ENCODE measurements at regions not wholly inside any gene's neighbourhood (a gene's known extent, or its start where the extent isn't known, plus 50 kb on each side); places are given as distances from the start of the nearest gene placed in this dataset.
A peak's percentile ranks its signal among the peaks of the same experiment; 100 is the strongest.

- Mint-ChIP-seq H3K27ac (ENCODE audit: unreplicated experiment) (peak overlapping the region; percentile 40), H3K27me3 (ENCODE audit: unreplicated experiment) (no peaks in the 10 kb centered on the region), H3K36me3 (ENCODE audit: insufficient read depth, unreplicated experiment) (peaks cover 17% of the 10 kb centered on the region), H3K9me3 (ENCODE audit: low read depth, unreplicated experiment) (no peaks in the 10 kb centered on the region), H3K4me1 (ENCODE audit: low read depth, unreplicated experiment) (peaks cover 35% of the 10 kb centered on the region), H3K4me3 (ENCODE audit: low read depth, unreplicated experiment) (no peak overlapping the region)
- TF ChIP-seq CTCF (IDR thresholded peaks at IDR 0.05; ENCODE audit: unreplicated experiment), result no peak
- CTCF ChIA-PET, result interaction anchor here (1.0 kb wide), 1 partner anchor 9 kb away, joined by 3 read pairs; no protein-coding TSS in a partner anchor
- DNase-seq, result no peak
- no TSS peak for BruUV-seq (replicated peaks)
- intact Hi-C loops (cut with micrococcal nuclease; ENCODE audit: unreplicated experiment), result no loop called here
These were observed 59.2 kb upstream of the IL17B start for GRCh38 chr5:149438281-149438680.

DNA sequence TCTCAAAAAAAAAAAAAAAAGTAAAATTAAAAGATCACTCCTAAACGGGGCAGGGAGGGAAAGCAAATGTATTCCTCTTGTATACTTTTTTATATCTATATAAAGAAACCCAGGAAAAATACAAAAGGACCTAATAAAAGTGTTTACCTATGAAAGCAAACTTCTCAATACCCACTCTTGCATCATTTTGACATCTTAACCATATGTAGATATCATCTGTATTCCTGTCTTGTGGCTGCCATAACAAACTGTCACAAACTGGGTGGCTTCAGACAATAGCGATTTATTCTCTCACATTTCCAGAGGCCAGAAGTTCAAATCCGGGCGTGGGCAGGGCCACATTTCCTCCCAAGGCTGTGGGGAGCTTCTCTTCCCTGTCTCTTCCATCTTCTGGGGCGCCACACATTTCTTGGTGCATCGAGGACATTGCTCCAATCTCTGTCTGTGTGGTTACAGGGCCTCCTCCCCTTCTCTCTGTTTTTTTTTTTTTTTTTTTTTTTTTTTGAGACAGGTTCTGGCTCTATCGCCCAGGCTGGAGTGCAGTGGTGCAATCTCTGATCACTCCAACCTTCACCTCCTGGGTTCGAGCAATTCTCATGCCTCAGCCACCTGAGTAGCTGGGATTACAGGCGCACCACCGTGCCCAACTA lies 58.4 kb upstream of the IL17B start:
- TF ChIP-seq CTCF (IDR thresholded peaks at IDR 0.05; ENCODE audit: unreplicated experiment), result no peak
- H3K36me3 Mint-ChIP-seq (ENCODE audit: insufficient read depth, unreplicated experiment), result peaks cover 16% of the 10 kb centered on the region
- CTCF ChIA-PET, result no interaction called here

GRCh38 chr5:149435660-149436059 lies 56.6 kb upstream of the IL17B start:
- TF ChIP-seq CTCF (IDR thresholded peaks at IDR 0.05; ENCODE audit: unreplicated experiment), result no peak
- no peak for DNase-seq
- H3K9me3 Mint-ChIP-seq (ENCODE audit: low read depth, unreplicated experiment), result no peaks in the 10 kb centered on the region
- peaks cover 13% of the 10 kb centered on the region for H3K36me3 Mint-ChIP-seq (ENCODE audit: insufficient read depth, unreplicated experiment)
- BruUV-seq (replicated peaks), result no TSS peak
- H3K4me1 Mint-ChIP-seq (ENCODE audit: low read depth, unreplicated experiment), result peaks cover 33% of the 10 kb centered on the region
- no peak overlapping the region for H3K27ac Mint-ChIP-seq (ENCODE audit: unreplicated experiment)
- no peak overlapping the region for H3K4me3 Mint-ChIP-seq (ENCODE audit: low read depth, unreplicated experiment)
- intact Hi-C loops (cut with micrococcal nuclease; ENCODE audit: unreplicated experiment), result no loop called here
- CTCF ChIA-PET, result interaction anchor here (0.9 to 1.5 kb wide), 4 partner anchors 17 to 102 kb away, joined by 3 to 7 read pairs (median 3); no protein-coding TSS in a partner anchor
- no peaks in the 10 kb centered on the region for H3K27me3 Mint-ChIP-seq (ENCODE audit: unreplicated experiment)

More for the DNA sequence above, 58.4 kb upstream of the IL17B start:
- BruUV-seq (replicated peaks), result no TSS peak
- H3K4me1 Mint-ChIP-seq (ENCODE audit: low read depth, unreplicated experiment), result peaks cover 29% of the 10 kb centered on the region
- H3K27ac Mint-ChIP-seq (ENCODE audit: unreplicated experiment), result peak overlapping the region; percentile 40
- intact Hi-C loops (cut with micrococcal nuclease; ENCODE audit: unreplicated experiment), result no loop called here
- no peaks in the 10 kb centered on the region for H3K27me3 Mint-ChIP-seq (ENCODE audit: unreplicated experiment)
- H3K4me3 Mint-ChIP-seq (ENCODE audit: low read depth, unreplicated experiment), result no peak overlapping the region
- no peak for DNase-seq
- no peaks in the 10 kb centered on the region for H3K9me3 Mint-ChIP-seq (ENCODE audit: low read depth, unreplicated experiment)

DNA sequence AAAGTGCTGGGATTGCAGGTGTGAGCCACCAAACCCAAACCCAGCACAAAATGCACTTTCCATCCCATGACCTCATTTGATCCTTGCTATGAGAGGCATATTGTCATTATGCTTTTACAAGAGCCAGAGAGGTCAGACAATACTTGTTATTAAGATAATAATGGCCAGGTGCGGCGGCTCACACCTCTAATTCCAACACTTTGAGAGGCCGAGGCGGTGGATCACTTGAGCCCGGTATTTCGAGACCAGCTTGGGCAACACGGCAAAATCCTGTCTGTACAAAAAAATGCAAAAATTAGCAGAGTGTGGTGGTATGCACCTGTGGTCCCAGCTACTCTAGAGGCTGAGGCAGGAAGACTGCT lies 55.9 kb upstream of the IL17B start:
- BruUV-seq (replicated peaks), result no TSS peak
- Mint-ChIP-seq H3K4me1 (ENCODE audit: low read depth, unreplicated experiment) (peaks cover 32% of the 10 kb centered on the region), H3K9me3 (ENCODE audit: low read depth, unreplicated experiment) (no peaks in the 10 kb centered on the region), H3K36me3 (ENCODE audit: insufficient read depth, unreplicated experiment) (peaks cover 9% of the 10 kb centered on the region), H3K27ac (ENCODE audit: unreplicated experiment) (no peak overlapping the region), H3K27me3 (ENCODE audit: unreplicated experiment) (no peaks in the 10 kb centered on the region), H3K4me3 (ENCODE audit: low read depth, unreplicated experiment) (no peak overlapping the region)
- TF ChIP-seq CTCF (IDR thresholded peaks at IDR 0.05; ENCODE audit: unreplicated experiment), result no peak
- intact Hi-C loops (cut with micrococcal nuclease; ENCODE audit: unreplicated experiment), result no loop called here
- CTCF ChIA-PET, result interaction anchor here (0.6 to 1.5 kb wide), 5 partner anchors 17 to 128 kb away, joined by 3 to 11 read pairs (median 3); no protein-coding TSS in a partner anchor
- DNase-seq, result no peak
